ENCODE measurements at regions not wholly inside any gene's neighbourhood (a gene's known extent, or its start where the extent isn't known, plus 50 kb on each side); places are given as distances from the start of the nearest gene placed in this dataset.

DNA sequence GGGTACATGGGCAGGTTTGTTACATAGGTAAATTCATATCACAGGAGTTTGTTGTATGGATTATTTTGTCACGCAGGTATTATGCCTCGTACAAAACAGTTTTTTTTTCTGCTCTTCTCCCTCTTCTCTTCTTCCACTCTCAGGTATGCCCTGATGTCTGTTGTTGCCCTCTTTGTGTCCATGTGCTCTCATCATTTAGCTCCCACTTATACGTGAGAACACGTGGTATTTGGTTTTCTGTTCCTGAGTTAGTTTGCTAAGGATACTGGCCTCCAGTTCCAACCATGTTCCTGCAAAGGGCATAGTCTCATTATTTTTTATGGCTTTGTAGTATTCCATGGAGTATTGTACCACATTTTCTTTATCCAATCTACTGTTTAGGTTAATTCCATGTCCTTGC lies 65.7 kb downstream of the UNC5CL start:
- no peak for DNase-seq (ENCODE audit: low spot score)

- no peak for DNase-seq (ENCODE audit: low spot score)
Observed at GRCh38 chr6:40972814-40973213, 66.2 kb downstream of the UNC5CL start.

- no peak for DNase-seq (ENCODE audit: low spot score)
Observed at GRCh38 chr6:40972190-40972589, 66.8 kb downstream of the UNC5CL start.

DNA sequence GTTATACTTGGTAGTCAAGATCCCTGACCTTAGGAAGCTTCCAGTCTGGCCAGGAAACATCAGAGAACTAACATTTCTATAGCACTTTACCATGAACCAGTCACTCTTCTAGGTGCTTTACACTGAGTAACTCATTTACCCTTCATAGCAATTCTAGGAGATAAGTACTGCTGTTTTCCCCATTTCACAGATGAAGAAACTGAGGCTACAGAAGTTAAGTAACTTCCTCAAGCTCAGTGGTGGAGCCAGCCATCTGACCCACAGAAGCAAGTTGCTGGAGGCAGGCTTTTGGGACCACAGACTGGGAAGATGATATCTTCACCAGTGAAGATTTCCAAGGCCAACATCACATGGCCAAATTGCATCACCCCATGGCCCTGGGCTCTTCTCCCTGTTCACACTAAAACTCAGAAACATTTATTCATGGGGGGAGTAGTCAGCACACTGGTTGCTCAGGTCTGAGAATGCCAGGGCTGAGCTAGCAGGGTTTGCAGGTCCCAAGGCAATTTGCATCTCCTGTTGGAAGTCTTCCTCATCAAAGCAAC lies 70.3 kb downstream of the UNC5CL start:
- no peak for DNase-seq (ENCODE audit: low spot score)

GRCh38 chr6:40966860-40967259 lies 72.2 kb downstream of the UNC5CL start:
- DNase-seq (ENCODE audit: low spot score) = no peak

GRCh38 chr6:40965046-40965445 lies 74.0 kb downstream of the UNC5CL start:
- no peak for DNase-seq (ENCODE audit: low spot score)

- DNase-seq (ENCODE audit: low spot score) = no peak
Observed at GRCh38 chr6:40963019-40963418, 76.0 kb downstream of the UNC5CL start.

DNA sequence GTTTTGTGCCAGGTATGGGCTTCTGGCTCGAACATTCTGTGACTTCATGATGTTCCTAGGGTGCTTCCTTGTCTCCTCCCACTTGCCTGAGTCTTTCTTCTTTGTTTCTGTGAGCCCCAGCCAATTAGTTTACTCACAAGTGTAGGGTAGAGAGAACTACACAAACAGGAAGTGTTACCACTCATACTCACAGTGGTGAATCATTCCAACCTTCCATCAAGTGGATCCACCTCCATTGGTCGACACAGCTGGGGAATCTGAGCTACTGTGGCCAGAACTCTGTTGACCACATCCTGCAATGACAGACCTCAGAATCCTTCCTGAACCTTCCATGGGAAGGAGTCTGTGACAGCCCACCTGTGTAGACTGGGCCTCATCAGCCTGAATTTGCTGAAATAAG lies 76.8 kb downstream of the UNC5CL start:
- DNase-seq (ENCODE audit: low spot score) = peak; percentile 72

- no peak for DNase-seq (ENCODE audit: low spot score)
Observed at GRCh38 chr6:40961831-40962230, 77.2 kb downstream of the UNC5CL start.

GRCh38 chr6:40960742-40961430 lies 78.1 kb downstream of the UNC5CL start:
- no peak for DNase-seq (ENCODE audit: low spot score)

DNA sequence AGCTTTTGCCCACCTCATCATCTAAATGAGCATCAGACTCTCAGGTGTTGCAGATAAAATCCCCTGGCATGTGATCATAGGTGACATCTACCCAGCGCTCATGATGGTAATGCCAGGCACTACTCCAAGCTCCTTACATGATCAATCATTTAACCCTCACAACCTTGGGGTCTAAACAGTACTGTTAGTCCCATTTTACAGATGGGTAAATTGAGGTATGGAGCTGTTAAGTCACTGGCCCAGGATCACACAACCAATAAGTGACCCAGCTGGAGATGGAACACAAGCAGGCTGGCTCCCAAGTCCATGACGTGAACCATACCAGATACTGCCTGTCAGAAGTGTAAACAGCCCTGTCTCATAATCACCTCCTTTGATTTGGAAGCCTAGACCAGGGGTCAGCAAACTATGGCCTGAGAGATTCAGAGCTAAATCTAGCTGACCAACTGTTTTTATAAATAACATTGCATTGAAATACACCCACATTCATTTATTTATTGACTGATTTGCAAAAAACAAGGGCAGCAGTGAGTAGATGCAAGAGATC lies 79.2 kb downstream of the UNC5CL start:
- no peak for DNase-seq (ENCODE audit: low spot score)

GRCh38 chr6:40958738-40959137 lies 80.3 kb downstream of the UNC5CL start:
- no peak for DNase-seq (ENCODE audit: low spot score)

DNA sequence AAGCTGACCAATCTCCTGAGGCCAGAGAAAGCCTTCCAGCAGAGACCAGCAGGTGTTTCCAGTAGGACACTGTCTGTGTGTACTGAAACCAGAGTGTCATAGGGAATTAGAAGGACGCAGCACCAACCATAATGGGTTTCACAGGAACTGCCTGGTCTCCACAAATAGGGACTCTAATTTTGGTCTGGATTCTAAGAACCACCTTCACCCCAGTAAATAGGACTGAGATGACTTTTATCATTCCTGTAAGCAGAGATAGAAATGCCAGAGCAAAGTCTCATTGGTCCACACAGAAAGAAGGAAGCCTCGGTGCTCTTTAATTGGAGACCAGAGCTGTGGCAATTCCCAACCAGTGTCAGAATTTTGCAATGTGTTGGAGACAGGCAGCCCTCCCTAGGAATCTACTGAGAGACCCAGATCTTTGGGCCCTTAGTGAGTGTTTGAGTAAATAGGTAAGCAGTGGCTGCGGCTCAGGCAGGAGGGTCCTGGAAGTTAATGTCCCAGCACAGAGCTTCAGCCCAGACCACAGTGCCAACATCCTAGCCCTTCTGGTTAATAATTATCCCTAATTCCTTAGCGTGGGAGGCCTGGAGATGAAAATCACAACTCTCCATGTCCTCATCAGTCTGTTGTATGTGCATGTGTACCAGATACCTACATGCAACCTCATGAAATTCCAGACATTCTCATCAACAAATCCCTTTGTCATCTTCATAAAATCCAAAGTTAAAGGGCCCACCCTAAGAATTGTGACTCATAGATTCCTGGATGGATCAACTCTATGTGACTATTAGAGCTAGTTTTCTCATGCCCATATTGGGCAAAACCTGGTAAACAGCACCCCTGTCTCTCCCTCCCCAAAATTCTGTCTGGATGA lies 81.2 kb downstream of the UNC5CL start:
- peak; percentile 66 for DNase-seq (ENCODE audit: low spot score)

DNA sequence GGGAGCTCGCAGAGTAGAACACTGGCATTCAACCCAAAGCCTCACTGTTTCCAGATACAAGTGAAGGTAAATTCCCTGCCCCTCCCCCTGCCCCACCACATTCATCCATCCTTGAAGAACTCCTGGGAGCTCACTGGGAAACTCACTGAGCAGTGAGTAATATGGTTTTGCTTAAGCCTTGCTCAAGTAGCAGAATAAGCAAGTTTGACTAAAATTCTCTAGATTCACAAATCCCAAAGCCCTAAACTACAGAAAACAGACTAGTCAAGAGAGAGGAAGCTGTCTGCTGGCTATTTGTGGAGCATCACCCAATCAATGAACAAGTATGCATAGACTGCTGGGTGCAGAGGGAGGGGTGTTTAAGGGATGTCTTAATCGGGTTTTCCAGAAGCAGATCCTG lies 82.1 kb downstream of the UNC5CL start:
- DNase-seq (ENCODE audit: low spot score) = peak; percentile 21

DNA sequence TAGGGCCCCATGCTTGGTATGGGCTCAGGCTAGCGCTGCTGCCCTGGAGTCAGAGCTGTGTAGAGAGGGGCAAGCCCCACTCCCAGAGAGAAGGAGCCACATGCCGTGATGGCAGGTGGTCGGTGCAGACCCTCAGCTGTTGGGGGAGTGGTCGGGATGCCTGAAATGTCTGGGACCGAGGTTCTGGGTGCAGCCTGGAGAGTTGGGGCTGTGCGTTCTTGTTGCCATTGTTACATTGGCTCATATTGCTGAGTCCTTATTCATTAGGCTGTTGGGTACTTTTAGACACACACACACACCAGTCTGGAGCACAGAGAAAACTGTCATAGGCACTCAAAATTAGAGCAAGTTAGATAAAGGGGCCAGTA lies 83.9 kb downstream of the UNC5CL start:
- DNase-seq (ENCODE audit: low spot score) = no peak

DNA sequence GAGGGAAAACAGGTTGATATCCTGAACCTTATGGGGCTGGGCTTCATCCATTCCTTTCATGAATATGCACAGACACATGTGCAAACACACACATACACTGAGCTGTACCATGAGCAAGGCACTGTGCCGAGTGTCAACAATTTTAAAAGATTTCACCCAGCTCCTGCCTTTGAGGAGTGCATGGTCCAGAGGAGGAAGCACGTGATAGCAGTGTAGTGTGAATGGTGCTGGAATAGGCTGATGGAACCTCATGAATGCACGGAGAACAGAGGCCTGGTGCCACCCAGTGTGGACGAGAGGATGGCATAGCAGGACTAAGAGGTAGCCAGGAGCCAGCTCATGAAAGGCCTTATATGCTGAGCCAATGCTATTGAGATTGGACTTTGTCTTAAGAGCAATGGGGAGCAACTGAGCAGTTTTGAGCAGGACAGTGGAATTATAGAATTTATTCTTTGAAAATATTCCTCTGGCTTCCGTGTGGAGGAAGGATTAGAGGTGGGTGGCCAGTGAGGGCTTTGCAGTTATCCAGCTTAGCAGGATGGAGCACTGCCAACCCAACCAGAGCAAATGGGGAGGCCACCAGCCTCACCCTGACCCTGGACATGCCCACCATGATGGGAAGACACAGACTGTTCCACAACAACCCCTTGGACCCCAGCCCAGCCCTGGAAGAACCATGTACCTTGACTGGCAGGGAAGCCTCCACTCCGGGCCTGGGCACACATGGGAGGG lies 84.4 kb downstream of the UNC5CL start:
- DNase-seq (ENCODE audit: low spot score) = no peak

DNA sequence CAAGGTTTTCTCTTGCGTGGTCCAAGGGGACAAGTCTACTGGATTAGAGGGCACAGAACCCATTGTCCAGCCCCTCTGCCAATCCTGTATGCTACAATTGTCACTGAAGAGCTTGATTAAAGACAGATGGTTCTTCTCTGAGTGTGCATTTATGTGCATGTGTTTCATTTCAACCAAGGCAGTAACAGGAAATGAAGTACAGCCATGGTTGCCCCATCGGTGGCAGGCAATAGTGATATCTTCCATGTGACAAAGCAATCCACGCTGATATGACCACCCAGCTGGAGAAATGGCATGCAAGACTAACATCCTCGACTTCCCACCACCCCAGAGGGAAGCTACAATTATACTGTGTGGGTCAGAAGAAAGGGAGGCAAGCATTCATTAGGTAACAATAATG lies 85.5 kb downstream of the UNC5CL start:
- no peak for DNase-seq (ENCODE audit: low spot score)

DNA sequence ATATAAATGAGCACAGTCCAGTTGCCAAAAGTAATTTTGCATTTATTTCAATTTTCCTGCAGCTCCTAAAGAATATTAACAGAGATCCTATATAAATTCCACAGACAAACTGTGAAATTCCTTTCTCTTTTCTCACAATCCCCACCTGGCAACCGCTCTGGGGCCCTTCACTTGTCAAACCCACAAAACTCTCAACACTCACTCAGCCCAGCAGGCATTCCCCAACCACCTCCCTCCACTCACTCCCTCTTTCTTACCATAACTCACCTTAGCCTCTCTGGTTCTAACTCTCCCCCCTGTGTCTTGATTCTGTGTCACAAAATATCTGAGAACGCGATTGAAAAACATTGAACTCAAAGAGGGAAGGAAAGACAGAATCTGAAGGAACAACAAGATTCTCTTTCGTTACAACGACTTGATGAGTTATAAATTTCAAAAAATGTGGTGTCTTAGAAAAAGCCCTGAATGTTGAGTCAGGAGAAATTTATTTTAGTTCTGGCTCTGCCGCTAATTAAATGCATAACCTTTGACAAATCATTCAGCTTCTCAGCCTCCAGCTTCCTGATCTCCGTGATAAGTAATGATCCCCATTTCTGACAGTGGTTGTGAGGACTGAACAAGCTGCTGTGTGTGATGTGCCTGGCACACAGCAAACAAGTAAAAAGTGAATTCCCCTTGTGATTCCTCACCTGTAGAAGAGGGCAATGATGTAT lies 87.9 kb downstream of the UNC5CL start:
- DNase-seq (ENCODE audit: low spot score) = peak; percentile 39

GRCh38 chr6:40948570-40948969 lies 90.5 kb downstream of the UNC5CL start:
- no peak for DNase-seq (ENCODE audit: low spot score)

DNA sequence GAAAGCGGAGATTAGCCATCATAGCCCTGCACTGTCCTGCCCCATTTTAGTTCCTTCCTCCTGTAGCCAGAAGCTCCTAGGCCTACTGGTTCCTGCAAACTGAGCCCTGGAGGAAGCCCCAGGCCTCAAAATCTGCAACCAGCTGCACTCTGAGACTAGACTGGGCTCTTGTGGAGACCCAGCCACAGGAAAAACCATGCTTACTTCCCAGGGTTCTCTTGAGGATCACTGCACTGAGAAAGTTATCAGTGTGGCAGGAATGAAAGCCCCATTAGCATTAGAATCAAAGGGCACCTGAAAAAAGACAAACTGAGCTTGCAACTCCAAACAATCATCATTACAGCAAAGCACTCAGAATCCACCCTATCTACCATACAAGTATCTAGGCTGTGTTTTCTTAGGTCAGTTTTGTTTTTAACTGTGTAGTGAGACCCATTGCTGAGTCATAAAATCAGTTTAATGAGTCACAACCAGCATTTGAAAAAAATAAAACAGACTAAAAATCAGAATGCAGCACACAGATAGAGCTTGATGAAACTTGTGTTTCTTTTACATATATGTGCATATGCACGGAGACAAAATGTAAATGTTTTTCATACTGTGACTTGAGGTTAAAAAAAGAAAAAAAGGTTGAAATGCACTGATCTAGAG lies 91.0 kb downstream of the UNC5CL start:
- peak; percentile 54 for DNase-seq (ENCODE audit: low spot score)

GRCh38 chr6:40946738-40947301 lies 92.2 kb downstream of the UNC5CL start:
- DNase-seq (ENCODE audit: low spot score) = no peak

All from hepatic stellate cell (primary cell).